ENCODE measurements at regions not wholly inside any gene's neighbourhood (a gene's known extent, or its start where the extent isn't known, plus 50 kb on each side); places are given as distances from the start of the nearest gene placed in this dataset.

GRCh38 chr2:121160366-121160765, 124.6 kb downstream of the TFCP2L1 start:
- no peaks in the 10 kb centered on the region for H3K36me3 Mint-ChIP-seq
- H3K27me3 Mint-ChIP-seq: peaks cover 3% of the 10 kb centered on the region
- no peaks in the 10 kb centered on the region for H3K4me1 Mint-ChIP-seq
- H3K4me3 Mint-ChIP-seq: no peak overlapping the region
- H3K27ac Mint-ChIP-seq: no peak overlapping the region
- H3K9me3 Mint-ChIP-seq: peaks cover 16% of the 10 kb centered on the region

- H3K9me3 Mint-ChIP-seq: peaks cover 16% of the 10 kb centered on the region
- no peak overlapping the region for H3K27ac Mint-ChIP-seq
- no peaks in the 10 kb centered on the region for H3K4me1 Mint-ChIP-seq
- no peak overlapping the region for H3K4me3 Mint-ChIP-seq
- H3K36me3 Mint-ChIP-seq: no peaks in the 10 kb centered on the region
- peaks cover 3% of the 10 kb centered on the region for H3K27me3 Mint-ChIP-seq
Measured at GRCh38 chr2:121161272-121161671, 123.7 kb downstream of the TFCP2L1 start.

DNA sequence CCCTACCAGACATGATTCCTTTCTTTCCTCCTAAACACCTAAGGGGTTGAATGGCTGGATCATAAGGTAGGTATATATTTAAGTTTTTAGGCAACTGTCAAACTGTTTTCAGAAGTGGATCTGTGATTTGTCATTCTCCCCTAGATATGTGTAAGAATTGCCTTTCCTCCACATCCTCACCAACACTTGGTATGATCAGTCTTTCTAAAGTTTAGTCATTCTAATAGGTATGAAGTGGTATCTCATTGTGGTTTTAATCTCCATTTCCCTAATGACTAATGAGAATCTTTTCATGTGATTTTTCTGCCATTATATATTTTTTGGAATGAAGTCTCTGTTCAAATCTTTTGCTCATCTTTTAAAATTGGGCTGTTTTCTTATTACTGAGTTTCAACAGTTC, 122.1 kb downstream of the TFCP2L1 start:
- H3K4me3 Mint-ChIP-seq: no peak overlapping the region
- H3K9me3 Mint-ChIP-seq: peaks cover 14% of the 10 kb centered on the region
- peaks cover 3% of the 10 kb centered on the region for H3K27me3 Mint-ChIP-seq
- no peaks in the 10 kb centered on the region for H3K4me1 Mint-ChIP-seq
- H3K36me3 Mint-ChIP-seq: no peaks in the 10 kb centered on the region
- no peak overlapping the region for H3K27ac Mint-ChIP-seq

- no peaks in the 10 kb centered on the region for H3K36me3 Mint-ChIP-seq
- H3K9me3 Mint-ChIP-seq: peaks cover 5% of the 10 kb centered on the region
- peaks cover 3% of the 10 kb centered on the region for H3K27me3 Mint-ChIP-seq
- H3K4me3 Mint-ChIP-seq: no peak overlapping the region
- H3K27ac Mint-ChIP-seq: no peak overlapping the region
- no peaks in the 10 kb centered on the region for H3K4me1 Mint-ChIP-seq
Measured at GRCh38 chr2:121164042-121164441, 121.0 kb downstream of the TFCP2L1 start.

DNA sequence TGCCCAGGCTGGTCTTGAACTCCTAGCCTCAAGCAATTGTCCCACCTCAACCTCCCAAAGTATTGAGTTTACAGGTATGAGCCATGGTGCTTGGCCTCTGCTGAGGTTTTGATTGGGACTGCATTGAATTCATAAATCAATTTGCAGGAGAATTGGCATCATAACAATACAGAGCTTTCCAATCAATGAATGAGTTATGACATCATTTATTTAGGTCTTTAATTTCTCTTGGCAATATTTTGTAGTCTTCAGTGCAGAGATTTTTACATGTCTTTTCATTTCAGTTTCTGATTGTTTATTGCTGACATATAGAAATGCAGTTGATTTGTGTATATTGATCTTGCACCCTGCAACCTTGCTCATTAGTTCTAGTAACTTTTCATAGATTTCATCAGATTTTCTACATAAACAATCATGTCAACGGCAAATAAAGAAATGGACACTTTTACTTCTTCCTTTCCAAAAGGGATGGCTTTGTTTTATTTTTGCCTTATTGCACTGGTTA, 119.9 kb downstream of the TFCP2L1 start:
- no peaks in the 10 kb centered on the region for H3K36me3 Mint-ChIP-seq
- H3K27me3 Mint-ChIP-seq: peaks cover 6% of the 10 kb centered on the region
- no peak overlapping the region for H3K4me3 Mint-ChIP-seq
- H3K4me1 Mint-ChIP-seq: no peaks in the 10 kb centered on the region
- peaks cover 9% of the 10 kb centered on the region for H3K9me3 Mint-ChIP-seq
- no peak overlapping the region for H3K27ac Mint-ChIP-seq
